NCI-H187 (cell line): ENCODE measurements at regions not wholly inside any gene's neighbourhood (a gene's known extent, or its start where the extent isn't known, plus 50 kb on each side); places are given as distances from the start of the nearest gene placed in this dataset.
"Not testable (repeated sequence)": the region's sequence is repeated elsewhere in the genome, so short reads cannot be mapped to it uniquely, and the experiment has no call there.

ENCODE experiments used
- DNase-seq, 2 experiments: peaks; one replicate each; lab custom pipeline; 2025; lab: John Stamatoyannopoulos, UW

DNA sequence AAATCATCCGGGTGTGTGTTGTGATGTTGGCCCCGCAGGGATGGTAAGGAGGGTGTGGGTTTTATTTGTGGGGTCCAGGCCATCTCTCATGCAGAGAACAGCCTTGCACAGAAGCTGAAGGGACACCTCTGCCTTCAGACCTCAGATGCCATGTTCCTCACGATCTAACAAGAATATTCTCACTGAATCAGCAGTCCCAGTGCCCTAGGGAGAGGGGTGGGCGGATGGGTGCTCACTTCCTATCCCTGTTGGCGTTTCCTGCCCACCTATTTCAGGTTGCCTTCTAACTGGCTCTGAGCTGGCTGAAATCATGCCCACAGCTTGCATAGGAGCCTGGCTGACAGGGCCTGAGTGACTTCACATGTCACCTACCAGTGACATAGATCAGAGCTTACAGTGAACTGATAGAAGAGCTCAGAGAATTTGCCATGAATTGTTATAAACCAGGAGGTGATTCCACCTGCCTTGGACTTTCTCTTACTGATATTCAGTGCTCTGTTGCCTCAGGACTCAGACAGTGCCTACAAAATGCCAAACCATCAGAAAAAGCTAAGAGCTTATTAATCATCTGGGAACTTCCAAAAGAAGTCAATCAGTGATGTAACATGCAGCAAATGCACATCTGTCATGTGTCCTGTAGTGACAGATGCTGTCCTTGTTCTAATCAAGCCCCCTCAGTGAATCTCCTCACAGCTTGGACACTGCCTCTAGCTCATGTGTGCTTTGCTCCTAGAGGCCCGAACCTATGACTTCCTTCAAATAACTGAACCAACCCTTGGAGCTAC is 186.8 kb upstream of the ADRA1D start:
- DNase-seq = no peak

DNA sequence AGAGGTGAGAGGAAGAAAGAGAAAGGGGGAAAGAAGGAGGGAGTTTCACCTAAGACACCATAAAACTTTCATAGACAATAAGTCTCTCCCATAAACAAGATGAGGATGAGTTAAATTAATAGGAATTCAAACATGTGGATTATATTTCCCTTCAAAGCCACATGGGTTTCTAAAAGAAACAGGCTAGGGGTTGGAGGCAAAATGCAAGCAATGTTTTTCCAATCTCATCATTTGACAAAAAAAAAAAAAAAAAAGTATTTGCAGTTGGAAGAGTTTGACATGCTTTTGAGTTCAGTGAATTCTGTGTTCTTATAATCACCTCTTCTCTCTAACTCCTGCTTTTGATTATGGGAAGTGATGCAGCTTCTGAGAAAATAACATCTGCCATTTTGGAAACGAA is 186.1 kb upstream of the ADRA1D start:
- no peak for DNase-seq

DNA sequence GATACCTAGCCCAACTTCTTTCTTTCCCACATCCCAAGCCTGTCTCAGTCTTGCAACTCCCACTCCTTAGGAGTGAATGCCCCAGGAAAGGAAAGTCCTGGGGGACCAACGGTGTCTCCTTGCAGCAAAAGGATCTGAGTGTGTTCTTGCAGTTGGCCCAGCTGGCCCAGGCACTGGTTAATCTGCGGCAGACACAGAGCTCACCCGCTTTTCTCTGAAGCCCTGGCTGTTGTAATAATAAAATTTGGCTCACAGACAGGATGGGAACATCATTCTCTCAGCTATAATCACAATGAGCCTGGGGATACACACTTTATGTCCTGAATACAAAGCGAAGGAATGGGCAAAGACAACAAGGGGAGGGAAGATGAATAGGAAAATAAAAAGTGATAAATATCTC is 185.6 kb upstream of the ADRA1D start:
- no peak for DNase-seq

DNA sequence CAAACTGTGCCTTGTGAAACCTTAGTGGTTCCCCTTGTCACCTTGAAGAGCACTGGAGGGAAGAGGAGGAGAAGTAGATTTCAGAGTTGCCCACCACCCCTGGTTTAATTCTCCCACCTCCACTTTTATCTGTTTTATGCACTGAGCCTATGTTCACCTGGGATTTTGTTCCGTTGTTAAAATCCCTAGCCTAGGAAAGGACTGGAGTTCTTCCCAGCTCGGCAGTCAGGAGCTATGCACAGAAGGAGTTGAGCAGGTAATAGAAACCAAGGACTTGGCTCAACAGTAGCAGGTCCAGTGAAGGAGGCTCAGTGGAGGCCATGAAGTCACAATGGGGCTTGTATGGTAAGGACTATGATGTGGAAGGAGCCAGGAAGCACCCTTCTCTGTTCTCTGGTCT is 182.4 kb upstream of the ADRA1D start:
- DNase-seq = no peak

DNA sequence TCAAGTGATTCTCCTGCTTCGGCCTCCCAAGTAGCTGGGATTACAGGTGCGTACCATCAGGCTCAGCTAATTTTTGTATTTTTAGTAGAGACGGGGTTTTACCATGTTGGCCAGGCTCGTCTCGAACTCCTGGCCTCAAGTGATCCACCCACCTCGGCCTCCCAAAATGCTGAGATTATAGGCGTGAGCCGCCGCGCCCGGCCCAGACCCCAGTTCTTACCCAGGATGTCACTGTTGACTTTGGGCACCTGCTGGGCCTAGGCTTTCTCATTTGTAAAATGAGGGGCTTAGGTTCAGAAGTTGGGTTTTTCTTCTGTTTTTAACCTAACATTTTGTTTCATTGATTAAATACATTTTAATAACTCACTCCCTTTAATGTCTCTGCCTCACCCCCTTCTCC is 181.7 kb upstream of the ADRA1D start:
- DNase-seq = not testable (repeated sequence)

DNA sequence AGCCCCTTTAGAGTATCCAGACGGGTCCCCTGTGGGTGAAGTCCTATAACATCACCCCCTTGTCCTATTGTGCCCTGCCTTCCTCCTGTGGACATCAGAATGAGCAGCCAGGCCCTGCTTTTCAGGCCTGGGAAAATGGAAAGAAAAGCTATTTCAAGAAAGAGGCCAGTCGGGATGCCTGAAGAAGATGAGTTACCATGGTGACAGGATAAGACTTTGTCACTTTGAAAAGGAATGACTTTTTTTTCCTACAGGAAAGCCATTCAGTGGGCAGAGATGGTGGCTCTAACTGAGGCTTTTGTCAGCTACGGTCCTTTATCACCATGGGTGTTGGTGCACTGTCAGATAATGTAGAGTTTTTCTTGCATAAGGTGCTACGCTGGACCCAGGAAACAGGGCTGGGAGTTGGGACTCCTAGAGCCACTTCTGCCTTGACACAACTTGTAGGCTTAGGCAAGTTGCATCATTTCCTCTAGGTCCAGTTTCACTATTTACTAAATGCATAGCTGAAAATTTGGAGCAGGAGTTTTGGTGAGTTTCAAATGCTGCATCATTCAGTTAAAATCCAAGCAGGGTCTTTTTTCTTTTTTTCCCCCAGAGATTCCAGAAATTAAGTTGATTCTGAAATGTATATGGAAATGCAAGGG is 179.0 kb upstream of the ADRA1D start:
- no peak for DNase-seq

DNA sequence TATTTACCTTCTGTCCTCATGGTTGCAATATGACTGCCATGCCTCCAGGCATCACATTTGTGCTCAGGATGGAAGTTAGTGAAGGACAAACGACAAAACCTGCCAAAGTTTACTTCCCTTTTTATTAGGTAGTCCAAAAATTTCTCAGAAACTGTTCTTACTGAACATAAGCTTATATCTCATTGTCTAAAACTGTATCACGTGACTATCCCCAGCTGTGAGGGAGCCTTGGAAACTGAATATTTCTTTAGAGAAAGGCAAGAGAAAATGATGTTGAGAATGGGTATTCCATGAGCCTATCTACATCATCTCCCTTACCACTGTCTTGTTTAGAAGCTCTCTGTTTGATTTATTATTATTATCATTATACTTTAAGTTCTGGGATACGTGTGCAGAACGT is 169.1 kb upstream of the ADRA1D start:
- DNase-seq = no peak

DNA sequence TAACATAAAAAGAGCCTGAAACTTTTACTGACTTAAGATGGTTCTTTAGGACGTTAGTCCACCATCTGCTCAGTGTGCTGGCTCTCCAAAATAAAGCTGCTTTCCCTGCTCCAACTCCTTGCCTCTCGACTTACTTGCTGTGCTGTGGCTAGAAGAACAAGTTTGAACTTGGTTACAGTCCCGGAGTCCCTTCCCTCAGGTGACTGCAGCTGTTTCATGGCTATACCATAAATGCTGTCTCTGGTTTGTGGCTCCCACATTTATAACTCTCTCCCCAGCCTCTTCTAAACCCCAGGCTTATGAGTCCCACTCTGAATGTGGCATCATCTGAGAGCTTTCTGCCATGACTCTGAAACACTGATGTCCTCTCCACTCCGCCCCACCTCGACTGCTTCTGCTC is 166.2 kb upstream of the ADRA1D start:
- no peak for DNase-seq

DNA sequence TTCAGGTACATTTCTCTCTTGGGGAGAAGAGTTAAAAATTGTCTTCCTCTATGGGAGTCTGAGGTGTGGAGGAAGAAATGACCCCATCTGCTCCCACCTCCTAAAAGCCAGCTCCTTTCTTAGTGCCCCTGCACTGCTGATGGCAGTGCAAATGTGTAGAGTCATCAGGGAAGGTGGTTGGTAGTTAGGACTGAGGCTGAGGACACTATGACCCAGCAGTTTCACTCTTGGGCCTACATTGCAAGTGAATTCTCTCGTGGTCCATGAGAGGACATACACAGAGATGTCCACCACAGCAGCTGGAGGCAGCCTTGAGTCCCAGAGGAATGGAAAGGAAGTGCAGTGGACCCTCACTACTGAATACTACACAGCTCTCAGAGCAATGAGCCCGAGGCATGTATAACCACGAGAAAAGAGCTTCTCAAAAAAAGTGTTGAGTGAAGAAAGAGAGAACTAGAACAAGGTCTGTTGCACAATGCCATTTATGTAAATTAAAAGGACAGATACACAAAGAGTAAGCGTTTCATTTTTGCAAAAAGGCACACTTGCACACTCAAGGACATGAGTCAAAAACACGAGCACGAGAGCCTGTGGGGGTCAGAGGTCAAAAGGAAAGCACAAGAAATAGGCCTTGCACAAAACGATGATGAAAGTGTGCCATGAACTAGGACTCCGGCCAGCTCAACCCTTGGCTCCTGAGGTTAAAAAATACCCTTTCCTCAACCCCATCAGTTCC is 164.4 kb upstream of the ADRA1D start:
- DNase-seq = no peak

DNA sequence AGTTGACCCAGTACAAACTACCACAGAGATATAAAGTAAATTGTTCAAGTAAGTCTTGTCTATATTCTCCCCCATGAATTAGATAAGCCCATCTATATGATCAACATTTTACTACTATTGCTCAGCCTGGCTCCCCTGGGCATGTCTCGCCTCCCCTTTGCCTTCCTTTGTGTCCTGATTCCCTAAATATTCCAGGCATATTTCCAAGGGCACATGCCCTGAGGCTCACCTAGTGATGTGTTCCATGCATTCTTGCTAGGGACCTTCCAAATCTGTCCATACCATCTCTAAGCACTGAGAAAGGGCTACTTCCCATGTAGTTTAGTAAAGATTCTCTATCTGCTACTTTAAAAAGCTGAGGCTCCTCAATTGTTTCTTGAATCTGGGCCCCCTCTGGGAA is 163.1 kb upstream of the ADRA1D start:
- DNase-seq = no peak

DNA sequence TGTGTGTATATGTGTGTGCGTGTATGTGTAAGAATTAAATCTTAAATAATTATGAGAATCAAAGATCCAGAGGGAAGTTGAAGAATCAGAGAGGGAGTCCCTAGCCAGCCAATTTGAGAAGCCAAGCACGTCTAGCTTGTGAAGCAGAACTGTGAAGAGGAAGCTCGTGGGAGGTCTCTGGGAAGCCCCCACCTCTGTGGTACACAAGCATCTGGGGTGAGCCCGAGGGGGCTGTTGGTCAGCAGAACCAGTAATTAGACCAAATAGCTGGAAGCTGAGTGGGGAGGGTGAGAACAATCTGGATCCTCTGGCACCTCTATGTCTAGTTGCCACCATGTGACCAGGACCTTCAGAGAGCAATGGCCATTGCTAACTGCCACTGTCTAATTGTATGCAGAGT is 162.7 kb upstream of the ADRA1D start:
- DNase-seq = no peak

DNA sequence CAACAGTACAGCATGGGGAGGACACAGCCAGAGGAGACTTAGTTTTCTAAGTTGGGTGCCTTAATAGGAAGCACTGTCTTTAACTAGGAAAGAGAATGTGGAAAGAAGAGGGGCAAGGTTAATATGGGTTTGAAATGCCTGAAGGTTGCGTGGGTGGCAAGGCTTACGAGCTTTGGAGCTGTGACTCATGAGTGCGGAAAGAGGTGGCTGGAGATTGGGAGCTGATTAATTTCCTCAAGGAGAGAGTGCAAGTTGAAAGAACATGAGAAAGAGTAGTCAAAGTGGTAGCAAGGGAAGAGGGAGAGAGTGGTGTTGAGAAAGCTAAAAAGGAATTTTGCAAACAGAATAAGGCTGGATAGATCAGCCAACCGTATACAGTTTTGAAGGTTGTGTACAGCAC is 157.5 kb upstream of the ADRA1D start:
- DNase-seq = no peak

DNA sequence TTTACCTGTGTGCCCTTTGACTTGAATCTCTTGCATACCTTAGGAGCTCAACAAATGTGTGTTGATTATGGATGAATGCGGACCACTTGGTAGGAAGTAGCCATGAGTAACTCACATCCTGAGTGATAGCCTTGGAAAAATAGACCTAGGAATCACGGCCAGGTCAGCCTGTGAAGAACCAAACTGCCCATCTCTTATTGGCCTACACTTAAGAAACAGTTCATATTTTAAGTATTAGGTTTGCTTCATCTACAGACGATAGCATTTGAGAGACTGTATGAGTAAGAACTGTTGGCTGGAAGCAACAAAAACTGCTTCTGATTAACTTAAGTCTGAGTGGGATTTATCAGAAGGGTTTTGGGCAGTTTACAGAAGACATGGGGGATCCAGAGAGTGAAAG is 152.5 kb upstream of the ADRA1D start:
- DNase-seq = no peak

DNA sequence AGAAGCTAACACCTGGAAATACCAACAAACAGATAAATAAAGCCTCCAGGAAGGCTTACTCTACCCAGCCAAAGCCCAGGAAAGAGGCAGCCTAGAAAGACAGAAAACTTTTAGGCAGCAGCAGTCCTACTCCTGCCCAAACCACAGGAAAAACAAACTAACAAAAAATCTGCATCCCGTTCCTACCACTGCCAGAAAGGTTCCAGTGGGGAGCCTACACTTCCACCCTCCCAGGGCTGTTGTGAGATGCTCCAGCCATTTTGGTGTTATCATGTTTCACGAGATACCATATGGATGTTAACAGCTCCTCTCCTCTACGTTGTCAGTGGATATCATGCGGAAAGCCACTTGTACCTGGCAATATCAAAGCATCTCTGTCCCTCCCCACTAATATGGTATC is 135.9 kb upstream of the ADRA1D start:
- no peak for DNase-seq

DNA sequence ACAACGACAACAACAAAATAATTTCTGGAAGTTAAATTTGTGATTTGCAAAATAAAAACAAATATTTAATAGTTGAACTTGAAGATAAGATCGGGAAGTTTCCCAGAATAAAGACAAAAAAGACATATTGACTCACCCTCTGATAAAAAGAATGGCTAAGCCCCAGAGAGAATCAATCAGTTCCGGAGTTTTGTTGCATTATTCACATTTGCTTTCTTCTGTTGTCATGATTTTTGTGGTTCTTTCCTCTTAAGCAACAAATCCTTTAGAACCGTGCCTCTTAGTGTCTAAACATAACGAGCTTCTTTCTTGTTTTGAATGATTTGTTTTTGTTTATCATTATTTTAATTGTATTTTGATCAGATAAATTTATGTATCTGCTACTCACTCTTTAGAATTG is 134.9 kb upstream of the ADRA1D start:
- no peak for DNase-seq

DNA sequence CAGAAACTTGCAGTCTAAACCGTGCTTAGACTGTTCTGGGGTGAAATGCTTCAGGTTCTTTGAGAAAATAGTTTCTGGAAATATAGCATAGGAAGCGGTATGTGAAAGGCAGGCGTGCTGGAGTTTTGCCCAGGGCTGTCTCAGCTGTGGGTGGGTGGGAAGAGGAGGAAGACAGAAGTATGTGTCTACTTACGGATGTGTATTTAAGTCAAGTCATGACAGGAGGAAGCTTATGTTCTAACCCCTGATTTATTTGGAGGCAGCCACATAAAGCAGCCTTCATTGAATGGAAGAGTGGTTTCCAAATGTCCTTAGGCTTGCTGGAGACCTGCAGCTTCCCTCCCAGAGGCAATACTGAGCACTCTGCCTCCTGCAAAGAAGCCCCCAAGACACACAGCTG is 126.8 kb upstream of the ADRA1D start:
- DNase-seq = no peak

DNA sequence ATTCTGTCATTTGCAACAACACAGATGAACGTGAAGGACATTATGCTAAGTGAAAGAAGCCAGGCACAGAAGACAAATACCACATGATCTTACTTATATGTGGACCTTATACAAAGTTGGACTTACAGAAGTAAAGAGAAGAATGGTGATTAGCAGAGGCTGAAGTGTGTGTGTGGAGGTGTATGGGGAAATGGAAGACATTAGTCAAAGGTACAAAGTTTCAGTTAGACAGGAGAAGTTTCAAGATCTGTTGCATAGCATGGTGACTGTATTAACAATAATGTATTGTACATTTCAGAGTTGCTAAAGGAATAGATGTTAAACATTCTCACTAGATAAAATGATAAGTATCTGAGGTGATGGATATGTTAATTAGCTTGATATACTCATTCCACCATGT is 124.4 kb upstream of the ADRA1D start:
- no peak for DNase-seq

DNA sequence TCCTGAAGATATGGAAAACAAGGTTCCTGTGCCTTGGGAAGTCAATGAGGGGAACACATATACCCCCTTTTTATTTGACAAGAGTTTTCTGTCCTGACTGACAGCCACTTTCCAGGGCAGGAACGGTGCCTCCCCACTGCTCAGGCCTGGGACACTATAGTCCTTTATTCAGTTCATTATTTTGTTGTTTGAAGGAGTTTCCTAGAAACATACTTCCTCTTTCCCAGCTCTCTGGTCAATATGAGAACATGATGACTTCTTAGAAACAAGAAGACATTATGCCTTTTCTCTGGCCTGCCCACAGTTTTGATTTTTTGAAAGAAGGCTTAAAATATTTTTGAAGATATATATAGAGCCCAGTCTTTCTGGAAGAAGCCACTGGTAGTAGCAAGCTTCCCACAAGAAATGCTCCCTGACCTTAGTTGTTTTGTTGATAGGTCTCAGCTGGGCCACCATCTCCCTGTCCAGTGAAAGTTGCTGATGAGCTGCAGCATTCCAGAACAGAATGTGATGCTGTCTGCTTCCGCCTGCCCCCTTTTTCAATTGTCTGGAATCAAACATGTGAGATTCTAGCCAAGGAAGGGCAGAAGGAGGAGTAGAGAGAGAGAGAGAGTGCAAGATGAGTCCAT is 122.7 kb upstream of the ADRA1D start:
- DNase-seq = no peak

DNA sequence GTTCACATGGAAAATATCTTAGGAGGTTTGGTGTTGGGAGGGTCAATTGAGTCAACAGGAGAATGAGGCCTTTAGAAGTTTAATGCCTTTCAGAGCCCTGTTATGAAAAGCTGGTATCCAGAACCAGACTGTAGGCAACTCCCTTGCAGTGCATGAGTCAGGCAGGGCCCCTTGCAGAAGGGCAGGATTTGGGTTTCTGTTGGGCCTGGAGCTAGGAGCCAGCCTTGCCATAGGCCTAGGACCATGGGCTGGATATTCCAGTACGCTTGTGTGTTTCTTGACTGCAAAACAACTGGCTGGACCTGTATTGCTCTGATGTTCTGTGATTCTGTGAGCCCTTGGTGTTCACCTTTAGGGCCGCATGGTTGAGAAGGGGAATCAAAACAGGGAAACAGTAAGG is 121.8 kb upstream of the ADRA1D start:
- DNase-seq = no peak

DNA sequence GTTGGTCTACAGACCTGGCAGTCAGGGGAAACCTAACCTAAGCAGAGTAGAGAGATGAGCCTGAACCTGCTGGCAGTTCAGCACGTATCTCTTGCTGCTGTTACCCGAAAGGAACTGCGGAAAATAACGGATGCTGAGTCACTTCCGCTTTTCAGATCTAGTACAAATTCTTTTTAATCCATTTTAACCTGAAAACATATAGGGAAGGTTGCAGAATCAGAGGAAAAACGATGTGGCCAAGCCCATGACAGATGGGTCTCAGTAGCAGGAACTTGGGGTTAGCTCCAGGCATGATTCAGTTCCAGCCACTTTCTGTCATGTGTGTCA is 120.7 kb upstream of the ADRA1D start:
- DNase-seq = no peak

DNA sequence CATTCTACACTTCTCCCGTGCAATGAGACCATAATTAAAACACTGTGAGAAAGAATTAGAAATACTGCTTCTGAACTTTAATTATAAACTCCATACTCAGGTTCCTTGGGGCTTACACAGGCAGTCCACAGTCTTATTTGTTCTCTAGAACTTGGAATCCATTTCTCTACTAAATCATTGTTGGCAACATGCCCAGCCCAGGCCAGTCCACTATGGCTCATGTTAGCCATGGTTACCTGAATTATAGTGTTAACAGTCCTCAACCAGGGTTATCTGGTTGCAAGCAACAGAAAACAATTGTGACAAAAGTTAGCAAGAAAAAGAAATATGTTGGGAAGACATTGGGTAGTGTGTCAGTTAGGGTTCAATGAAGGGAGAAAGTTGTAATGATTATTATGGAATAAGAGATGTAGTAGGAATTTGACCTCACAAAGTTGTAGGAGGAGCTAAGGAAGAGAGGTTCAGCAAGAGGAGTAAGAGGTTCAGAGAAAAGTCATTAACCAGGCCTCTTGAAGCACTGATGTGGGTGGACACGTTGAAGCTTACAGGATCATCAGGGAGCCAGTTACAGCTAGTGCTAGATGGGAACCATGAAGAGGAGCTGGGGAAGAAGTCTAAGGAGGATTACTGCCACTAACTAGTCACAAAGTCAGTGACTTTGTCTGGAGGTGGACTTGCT is 120.2 kb upstream of the ADRA1D start:
- DNase-seq = no peak

DNA sequence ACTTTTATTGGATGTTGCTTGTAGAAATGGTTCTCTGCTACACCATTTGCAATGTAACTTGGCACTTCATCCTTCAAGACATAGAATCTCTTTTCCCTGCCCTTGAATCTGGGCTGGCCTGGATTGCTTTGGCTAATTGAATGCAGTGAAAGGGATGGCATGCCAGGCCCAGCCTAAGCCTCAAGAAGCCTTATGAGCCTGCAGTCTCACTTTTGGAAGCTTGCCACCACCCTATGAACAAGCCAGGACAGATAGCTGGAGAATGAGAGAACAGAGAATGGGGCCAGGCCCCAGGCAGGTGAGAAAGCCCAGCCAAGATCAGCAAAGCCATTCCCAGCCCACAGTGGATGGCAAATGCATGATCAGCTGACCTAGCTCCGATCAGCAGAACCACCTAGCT is 117.0 kb upstream of the ADRA1D start:
- DNase-seq = no peak
